Right forelimb (tissue), 1 donor: ENCODE measurements at regions not wholly inside any gene's neighbourhood (a gene's known extent, or its start where the extent isn't known, plus 50 kb on each side); places are given as distances from the start of the nearest gene placed in this dataset.

Experiments
- DNase-seq: peaks from one replicate; pipeline ENCODE4 v3.0.0-alpha.2; 2018

- DNase-seq = no peak
Observed at GRCh38 chr5:135135530-135136226, 101.7 kb upstream of the PITX1 start.

- DNase-seq = no peak
Observed at GRCh38 chr5:135134691-135135381, 100.8 kb upstream of the PITX1 start.

GRCh38 chr5:135133698-135134515 is 99.9 kb upstream of the PITX1 start:
- DNase-seq = no peak

GRCh38 chr5:135133181-135133580 is 99.2 kb upstream of the PITX1 start:
- no peak for DNase-seq

- DNase-seq = no peak
Observed at GRCh38 chr5:135131801-135132680, 98.0 kb upstream of the PITX1 start.

- DNase-seq = no peak
Observed at GRCh38 chr5:135130261-135131215, 96.5 kb upstream of the PITX1 start.

GRCh38 chr5:135129307-135129706 is 95.3 kb upstream of the PITX1 start:
- DNase-seq = no peak

GRCh38 chr5:135128361-135128760 is 94.3 kb upstream of the PITX1 start:
- DNase-seq = no peak

- DNase-seq = no peak
Observed at GRCh38 chr5:135127439-135128240, 93.6 kb upstream of the PITX1 start.

GRCh38 chr5:135126688-135127438 is 92.8 kb upstream of the PITX1 start:
- no peak for DNase-seq

- DNase-seq = no peak
Observed at GRCh38 chr5:135124724-135125123, 90.7 kb upstream of the PITX1 start.

- DNase-seq = no peak
Observed at GRCh38 chr5:135124128-135124527, 90.1 kb upstream of the PITX1 start.

GRCh38 chr5:135122797-135123196 is 88.8 kb upstream of the PITX1 start:
- no peak for DNase-seq

GRCh38 chr5:135120951-135121350 is 86.9 kb upstream of the PITX1 start:
- no peak for DNase-seq

GRCh38 chr5:135119481-135119880 is 85.5 kb upstream of the PITX1 start:
- DNase-seq = no peak

GRCh38 chr5:135117590-135117989 is 83.6 kb upstream of the PITX1 start:
- DNase-seq = no peak

- DNase-seq = no peak
Observed at GRCh38 chr5:135116160-135116561, 82.1 kb upstream of the PITX1 start.

- DNase-seq = no peak
Observed at GRCh38 chr5:135115591-135115990, 81.6 kb upstream of the PITX1 start.

GRCh38 chr5:135114759-135115158 is 80.7 kb upstream of the PITX1 start:
- DNase-seq = no peak
